ENCODE measurements at regions not wholly inside any gene's neighbourhood (a gene's known extent, or its start where the extent isn't known, plus 50 kb on each side); places are given as distances from the start of the nearest gene placed in this dataset.

DNA sequence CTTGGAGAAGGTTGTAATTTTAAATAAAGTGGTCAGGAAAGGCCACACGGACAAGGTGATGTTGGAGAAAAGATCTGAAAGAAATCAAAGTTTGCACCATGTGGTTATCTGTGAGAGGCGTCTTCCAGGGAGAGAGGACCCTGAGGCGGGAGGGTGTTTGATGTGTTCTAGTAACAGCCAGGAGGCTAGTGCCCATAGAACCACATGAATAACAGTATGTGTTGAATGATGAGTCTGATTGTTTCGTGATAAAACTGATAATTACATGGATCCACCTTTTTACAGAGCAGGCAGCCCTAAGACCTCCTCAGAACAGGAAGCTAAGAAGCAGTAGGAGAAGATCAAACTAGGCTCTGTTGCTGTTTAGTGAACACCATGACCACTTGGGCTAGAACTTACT is 91.4 kb downstream of the SCG2 start:
- no peak overlapping the region for H2AK5ac ChIP-seq (ENCODE audit: low read depth, low read length)
- no peak overlapping the region for H3K4ac ChIP-seq (replicated peaks; ENCODE audit: insufficient read length, low read depth, low read length)
- no peaks in the 10 kb centered on the region for H3K23me2 ChIP-seq (ENCODE audit: low read depth, low read length)
- no peak overlapping the region for H2BK12ac ChIP-seq (ENCODE audit: low read depth, low read length)
- H3K56ac ChIP-seq (replicated peaks; ENCODE audit: insufficient read length, low read depth, low read length): no peak overlapping the region
- no peaks in the 10 kb centered on the region for H3K36me3 ChIP-seq (ENCODE audit: control insufficient read depth in 2 of 4, insufficient read depth in 4 of 4, low read length in 3 of 4)
- no peak overlapping the region for H3K9ac ChIP-seq (replicated peaks in 1 of 4; ENCODE audit: extremely low read depth in 1 of 4, low read depth in 3 of 4, low read length in 3 of 4)
- TF ChIP-seq TBP (IDR thresholded peaks at IDR 0.05; ENCODE audit: low read depth, low read length) (no peak), ATF2 (IDR thresholded peaks at IDR 0.05; ENCODE audit: low read length) (no peak), PHF8 (conservative IDR thresholded peaks at IDR 0.05; ENCODE audit: low read depth, low read length) (no peak), GTF2F1 (IDR thresholded peaks at IDR 0.05; ENCODE audit: borderline replicate concordance, low read depth, low read length) (no peak), CBX5 (IDR thresholded peaks at IDR 0.05; ENCODE audit: low read depth, low read length) (no peak)
- TF ChIP-seq, protein P1, sequence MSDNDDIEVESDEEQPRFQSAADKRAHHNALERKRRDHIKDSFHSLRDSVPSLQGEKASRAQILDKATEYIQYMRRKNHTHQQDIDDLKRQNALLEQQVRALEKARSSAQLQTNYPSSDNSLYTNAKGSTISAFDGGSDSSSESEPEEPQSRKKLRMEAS (IDR thresholded peaks at IDR 0.05): no peak
- no peak overlapping the region for H4K91ac ChIP-seq (replicated peaks; ENCODE audit: insufficient read length, low read length)
- no peak overlapping the region for H3K27ac ChIP-seq (ENCODE audit: low read depth, low read length)
- ChIA-PET CTCF (ENCODE audit: partially characterized antibody) (no interaction called here), POLR2A (ENCODE audit: partially characterized antibody) (no interaction called here)
- no peak overlapping the region for H2AFZ ChIP-seq (ENCODE audit: low read length)
- no peak overlapping the region for H2BK120ac ChIP-seq (replicated peaks; ENCODE audit: low read depth, low read length)
- no peak overlapping the region for H2BK15ac ChIP-seq (ENCODE audit: low read length)
- no peak overlapping the region for H3K4me2 ChIP-seq (ENCODE audit: insufficient read depth in 1 of 2, low read depth in 2 of 2, low read length in 2 of 2)
- H3K27me3 ChIP-seq (replicated peaks in 1 of 4; ENCODE audit: control insufficient read depth in 3 of 4, extremely low read depth in 1 of 4, insufficient read depth in 3 of 4, low read length in 3 of 4): no peaks in the 10 kb centered on the region
- no peak overlapping the region for H3K23ac ChIP-seq (ENCODE audit: insufficient read length)
- no peaks in the 10 kb centered on the region for H3K79me1 ChIP-seq (ENCODE audit: low read depth, low read length)
- H2BK20ac ChIP-seq (ENCODE audit: low read length): no peak overlapping the region
- H3K4me3 ChIP-seq (ENCODE audit: extremely low read depth in 1 of 4, insufficient read depth in 2 of 4, low read depth in 3 of 4, low read length in 4 of 4): no peak overlapping the region
- H3K79me2 ChIP-seq (ENCODE audit: control insufficient read depth in 1 of 2, insufficient read depth in 2 of 2, low read length in 2 of 2): no peaks in the 10 kb centered on the region
- H4K20me1 ChIP-seq (replicated peaks in 1 of 2; ENCODE audit: control insufficient read depth in 1 of 2, insufficient read depth in 2 of 2, low read length in 2 of 2): no peaks in the 10 kb centered on the region
- no peaks in the 10 kb centered on the region for H3K4me1 ChIP-seq (replicated peaks in 1 of 4; ENCODE audit: control insufficient read depth in 3 of 4, insufficient read depth in 4 of 4, low read length in 3 of 4)
- H2BK5ac ChIP-seq (ENCODE audit: low read depth, low read length): no peak overlapping the region
- DNase-seq (ENCODE audit: low read depth in 1 of 2, low spot score in 2 of 2) (no peak), FAIRE-seq (no peak)
- no peak overlapping the region for H3K14ac ChIP-seq (ENCODE audit: insufficient read length)
- no peak overlapping the region for H4K5ac ChIP-seq (ENCODE audit: insufficient read length, low read depth, low read length)
- WGBS, 2 experiments (ENCODE audit: extremely low coverage in 1 of 2, insufficient coverage in 1 of 2, insufficient read length in 1 of 2, insufficient replicate concordance in 2 of 2, low coverage in 1 of 2, low lambda C conversion rate in 2 of 2, missing lambda C conversion rate in 1 of 2): 77% methylated on average over 4 of the region's 4 CpGs; no CpG with 5 or more reads in 1 of the 2 experiments
- H3K9me3 ChIP-seq (ENCODE audit: insufficient read depth in 2 of 2, low read depth in 1 of 2, low read length in 1 of 2): no peaks in the 10 kb centered on the region
- no peak overlapping the region for H3K18ac ChIP-seq (ENCODE audit: extremely low read depth, low read length)
- no peak overlapping the region for H4K8ac ChIP-seq (ENCODE audit: extremely low read depth, insufficient read depth, low read length)

Measured in H1 (cell line).